ENCODE measurements at regions not wholly inside any gene's neighbourhood (a gene's known extent, or its start where the extent isn't known, plus 50 kb on each side); places are given as distances from the start of the nearest gene placed in this dataset.

GRCh38 chr11:100581318-100581717 lies 105.8 kb upstream of the ARHGAP42 start:
- TF ChIP-seq POLR2AphosphoS5 (IDR thresholded peaks at IDR 0.05; ENCODE audit: low read depth, low read length) (no peak), TAF1 (IDR thresholded peaks at IDR 0.05; ENCODE audit: borderline replicate concordance, insufficient read depth, low read length) (no peak), REST (IDR thresholded peaks at IDR 0.05; ENCODE audit: insufficient read depth in 1 of 2, low read depth in 2 of 2, low read length in 2 of 2) (no peak), SIN3A (IDR thresholded peaks at IDR 0.05; ENCODE audit: borderline replicate concordance, insufficient read depth, low read length) (no peak), FOXP2 (optimal IDR thresholded peaks at IDR 0.05; ENCODE audit: borderline replicate concordance, extremely low read depth, extremely low read length, insufficient read depth) (peak; percentile 38)

Data from PFSK-1 (cell line).